NCI-H2227 treated with DMSO at 0.1 percent for 48 hours (cell line): ENCODE measurements at regions not wholly inside any gene's neighbourhood (a gene's known extent, or its start where the extent isn't known, plus 50 kb on each side); places are given as distances from the start of the nearest gene placed in this dataset.

Source experiments
- DNase-seq: peaks from one replicate; lab custom pipeline; 2025; lab: John Stamatoyannopoulos, UW

- DNase-seq: no peak
Observed at GRCh38 chr11:134576286-134576685, 164.2 kb upstream of the B3GAT1 start.

- DNase-seq: no peak
Observed at GRCh38 chr11:134575504-134576230, 163.6 kb upstream of the B3GAT1 start.

GRCh38 chr11:134574947-134575346, 162.9 kb upstream of the B3GAT1 start:
- no peak for DNase-seq

GRCh38 chr11:134574425-134574824, 162.4 kb upstream of the B3GAT1 start:
- DNase-seq: no peak

GRCh38 chr11:134573857-134574256, 161.8 kb upstream of the B3GAT1 start:
- DNase-seq: no peak

- DNase-seq: no peak
Observed at GRCh38 chr11:134572741-134573675, 161.0 kb upstream of the B3GAT1 start.

GRCh38 chr11:134571301-134571700, 159.3 kb upstream of the B3GAT1 start:
- DNase-seq: no peak

GRCh38 chr11:134569195-134569594, 157.2 kb upstream of the B3GAT1 start:
- no peak for DNase-seq

- DNase-seq: no peak
Observed at GRCh38 chr11:134566311-134566710, 154.3 kb upstream of the B3GAT1 start.

GRCh38 chr11:134565343-134565891, 153.4 kb upstream of the B3GAT1 start:
- no peak for DNase-seq

GRCh38 chr11:134564472-134565200, 152.6 kb upstream of the B3GAT1 start:
- no peak for DNase-seq

- DNase-seq: no peak
Observed at GRCh38 chr11:134562941-134563471, 151.0 kb upstream of the B3GAT1 start.

- no peak for DNase-seq
Observed at GRCh38 chr11:134562196-134562595, 150.2 kb upstream of the B3GAT1 start.

- DNase-seq: no peak
Observed at GRCh38 chr11:134561331-134561720, 149.3 kb upstream of the B3GAT1 start.

GRCh38 chr11:134560566-134561330, 148.7 kb upstream of the B3GAT1 start:
- DNase-seq: no peak

GRCh38 chr11:134560066-134560465, 148.0 kb upstream of the B3GAT1 start:
- no peak for DNase-seq

GRCh38 chr11:134559602-134559962, 147.5 kb upstream of the B3GAT1 start:
- no peak for DNase-seq

GRCh38 chr11:134558916-134559601, 147.0 kb upstream of the B3GAT1 start:
- DNase-seq: no peak

- DNase-seq: no peak
Observed at GRCh38 chr11:134558258-134558835, 146.3 kb upstream of the B3GAT1 start.

- no peak for DNase-seq
Observed at GRCh38 chr11:134557571-134558257, 145.7 kb upstream of the B3GAT1 start.
